NCI-H2107 (cell line): ENCODE measurements at regions not wholly inside any gene's neighbourhood (a gene's known extent, or its start where the extent isn't known, plus 50 kb on each side); places are given as distances from the start of the nearest gene placed in this dataset.

ENCODE experiments used
- DNase-seq: peaks from one replicate; lab custom pipeline; 2025; lab: John Stamatoyannopoulos, UW

GRCh38 chr6:82740072-82740471 lies 325.6 kb downstream of the UBE3D start:
- DNase-seq, result no peak

GRCh38 chr6:82741325-82741995 lies 324.2 kb downstream of the UBE3D start:
- DNase-seq, result no peak

GRCh38 chr6:82741996-82742385 lies 323.6 kb downstream of the UBE3D start:
- no peak for DNase-seq

GRCh38 chr6:82744286-82745015 lies 321.2 kb downstream of the UBE3D start:
- no peak for DNase-seq

GRCh38 chr6:82750556-82750955 lies 315.1 kb downstream of the UBE3D start:
- DNase-seq, result no peak

GRCh38 chr6:82751718-82752117 lies 313.9 kb downstream of the UBE3D start:
- no peak for DNase-seq

GRCh38 chr6:82761674-82762345 lies 303.8 kb downstream of the UBE3D start:
- no peak for DNase-seq

GRCh38 chr6:82766476-82766875 lies 299.2 kb downstream of the UBE3D start:
- no peak for DNase-seq

GRCh38 chr6:82767037-82767436 lies 298.6 kb downstream of the UBE3D start:
- DNase-seq, result no peak

- no peak for DNase-seq
These were observed 298.2 kb downstream of the UBE3D start for GRCh38 chr6:82767447-82767846.

- no peak for DNase-seq
These were observed 292.6 kb downstream of the UBE3D start for GRCh38 chr6:82772851-82773717.

- DNase-seq, result no peak
These were observed 290.3 kb downstream of the UBE3D start for GRCh38 chr6:82775361-82775760.

GRCh38 chr6:82775981-82776380 lies 289.7 kb downstream of the UBE3D start:
- DNase-seq, result no peak

- no peak for DNase-seq
These were observed 286.6 kb downstream of the UBE3D start for GRCh38 chr6:82779041-82779440.

GRCh38 chr6:82780334-82780733 lies 285.3 kb downstream of the UBE3D start:
- no peak for DNase-seq

- no peak for DNase-seq
These were observed 283.9 kb downstream of the UBE3D start for GRCh38 chr6:82781620-82782204.

GRCh38 chr6:82783587-82784236 lies 281.9 kb downstream of the UBE3D start:
- DNase-seq, result no peak

GRCh38 chr6:82785206-82785605 lies 280.4 kb downstream of the UBE3D start:
- no peak for DNase-seq

GRCh38 chr6:82786248-82786647 lies 279.4 kb downstream of the UBE3D start:
- DNase-seq, result no peak

- DNase-seq, result no peak
These were observed 269.7 kb downstream of the UBE3D start for GRCh38 chr6:82795940-82796339.

GRCh38 chr6:82801083-82801482 lies 264.6 kb downstream of the UBE3D start:
- no peak for DNase-seq
